GM04503 (cell line): ENCODE measurements at regions not wholly inside any gene's neighbourhood (a gene's known extent, or its start where the extent isn't known, plus 50 kb on each side); places are given as distances from the start of the nearest gene placed in this dataset.

Source experiments
- DNase-seq: peaks from one replicate; pipeline ENCODE4 v3.0.0-alpha.2; 2012; ENCODE audit warnings: low read depth

DNA sequence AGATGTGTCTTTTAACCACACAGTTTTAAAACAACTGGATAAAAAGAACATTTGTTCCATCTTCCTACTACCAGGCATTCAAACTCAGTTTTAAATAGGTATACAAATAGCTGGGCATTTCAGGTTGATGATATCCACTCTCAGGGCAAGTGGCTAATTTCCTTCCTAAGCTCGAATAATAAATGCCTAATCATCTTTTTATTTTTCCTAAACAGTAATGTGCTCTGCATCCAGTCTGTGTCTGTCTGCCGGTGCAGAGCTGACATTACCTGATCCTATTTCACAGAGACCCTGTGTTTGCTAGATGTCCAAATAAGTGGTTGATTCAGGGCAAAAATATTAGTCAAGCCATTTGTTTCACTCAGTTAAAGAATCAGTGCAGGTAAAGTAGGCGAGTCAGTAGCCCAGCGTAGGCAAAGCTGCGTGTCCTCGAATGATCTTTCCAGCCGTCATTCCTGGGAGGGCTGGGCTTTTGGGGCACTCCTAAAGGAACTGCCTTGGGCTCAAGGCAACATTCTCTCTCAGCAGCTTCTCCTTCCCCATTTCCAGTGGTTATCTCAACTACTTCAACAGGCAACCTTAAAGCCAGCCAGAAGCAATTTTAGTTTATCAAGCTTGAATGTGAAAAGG is 74.2 kb upstream of the BMP2 start:
- no peak for DNase-seq

DNA sequence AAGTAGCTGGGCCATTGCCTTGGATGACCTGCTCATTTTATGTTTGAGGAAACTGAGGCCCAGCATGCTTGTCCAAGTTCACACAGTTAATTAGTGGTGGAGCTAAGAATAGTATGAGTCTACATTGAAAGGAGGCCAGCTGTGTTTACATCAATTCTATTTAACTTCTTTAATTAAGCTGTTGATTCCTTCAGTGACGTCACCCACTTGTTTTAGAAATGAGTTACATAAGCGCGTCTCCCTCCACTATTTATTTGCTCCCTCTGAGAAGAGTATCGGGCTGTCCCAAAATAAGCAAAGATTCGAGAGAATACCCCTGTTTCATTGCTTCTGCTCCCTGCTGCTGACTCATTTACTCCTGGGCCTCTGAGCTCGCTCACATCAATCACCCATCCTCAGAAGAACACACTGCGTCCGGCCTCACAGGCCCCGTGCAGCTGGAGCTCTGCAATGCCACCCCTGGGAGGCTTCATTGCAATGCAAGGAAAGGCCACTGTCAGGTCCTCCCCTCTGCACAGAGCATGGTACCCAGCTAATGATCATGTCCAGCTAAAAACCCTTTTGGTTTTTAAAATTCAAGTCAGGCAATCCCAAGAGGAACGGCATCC is 74.8 kb upstream of the BMP2 start:
- no peak for DNase-seq

DNA sequence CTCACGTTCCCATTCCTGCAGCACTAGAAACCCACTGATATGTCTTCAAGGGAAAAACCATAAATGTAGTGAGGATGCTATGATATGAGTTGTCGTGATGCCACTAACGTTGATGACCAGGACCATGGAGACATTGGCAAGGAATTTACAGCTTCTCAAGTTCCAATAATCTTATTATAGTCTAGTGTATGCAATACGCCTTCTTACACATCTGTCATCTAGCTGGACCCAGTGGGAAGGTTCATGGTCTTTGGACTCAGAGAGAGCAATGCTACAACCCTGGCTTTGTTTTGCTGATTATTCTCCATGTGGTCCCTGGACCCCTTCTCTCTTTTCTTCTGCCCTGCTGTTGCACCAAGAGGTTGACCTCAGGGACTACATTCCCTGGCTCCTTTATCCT is 76.0 kb upstream of the BMP2 start:
- no peak for DNase-seq

DNA sequence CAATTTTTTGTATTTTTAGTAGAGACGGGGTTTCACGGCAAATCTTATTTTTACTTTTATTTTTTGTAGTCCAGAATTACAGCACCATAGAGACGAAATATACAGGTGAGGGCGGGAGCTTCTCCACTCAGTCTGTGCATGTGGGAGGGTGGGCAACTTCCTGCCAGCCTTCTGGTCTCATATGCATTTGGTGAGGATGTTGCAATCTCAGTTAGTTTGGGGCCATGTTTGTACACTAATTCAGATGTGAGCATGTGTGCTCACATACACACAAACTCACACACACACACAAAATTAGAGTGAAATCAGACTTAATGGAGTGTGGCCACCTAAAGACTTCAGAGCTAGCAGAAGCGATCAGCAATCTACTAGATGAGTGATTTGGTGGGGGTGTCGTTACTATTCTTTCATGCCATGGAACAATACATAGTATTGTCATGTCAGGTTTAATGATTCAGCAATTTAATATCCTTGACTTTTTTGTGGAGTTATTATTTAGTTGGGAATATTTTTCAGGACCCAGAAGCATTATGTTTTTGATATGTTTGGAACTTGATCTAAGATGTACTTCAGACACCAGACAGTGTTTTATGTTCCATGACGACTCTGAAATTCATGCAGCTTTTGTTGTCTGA is 78.0 kb upstream of the BMP2 start:
- no peak for DNase-seq

DNA sequence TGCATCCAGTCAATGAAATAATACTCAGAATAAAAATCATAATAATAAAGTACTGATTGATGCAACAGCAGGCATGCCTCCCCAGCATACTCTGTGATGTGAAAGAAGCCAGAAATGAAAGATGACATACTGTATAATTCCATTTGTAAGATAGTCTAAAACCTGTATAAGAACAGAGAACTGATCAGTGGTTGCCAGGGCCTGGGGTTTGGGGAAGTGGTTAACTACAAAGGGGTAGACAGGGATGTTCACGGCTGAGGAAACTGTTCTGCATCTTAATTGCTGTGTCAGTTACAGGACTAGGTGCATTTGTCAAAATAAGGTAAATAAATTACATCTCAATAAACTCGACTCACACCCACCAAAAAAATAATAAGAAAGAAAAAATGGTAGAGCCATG is 81.3 kb upstream of the BMP2 start:
- no peak for DNase-seq

DNA sequence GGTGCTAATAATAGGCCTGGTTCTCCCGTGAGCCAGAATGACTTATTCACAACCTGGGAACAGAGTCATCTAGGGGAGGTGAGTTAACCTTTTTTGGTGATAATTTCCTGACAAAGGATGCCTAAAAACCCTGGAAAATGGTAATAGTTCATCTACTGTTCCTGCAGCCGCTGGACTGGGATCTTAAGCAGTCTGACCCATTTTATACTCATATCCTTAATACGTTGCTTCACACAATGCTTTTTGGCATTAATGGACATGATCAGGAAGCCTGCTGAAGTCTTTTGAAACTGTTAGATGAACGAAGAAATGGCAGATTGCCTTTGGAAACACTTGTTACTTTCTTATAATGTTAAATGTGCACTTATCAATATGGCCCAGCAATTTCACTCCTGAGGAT is 81.9 kb upstream of the BMP2 start:
- DNase-seq, result no peak

DNA sequence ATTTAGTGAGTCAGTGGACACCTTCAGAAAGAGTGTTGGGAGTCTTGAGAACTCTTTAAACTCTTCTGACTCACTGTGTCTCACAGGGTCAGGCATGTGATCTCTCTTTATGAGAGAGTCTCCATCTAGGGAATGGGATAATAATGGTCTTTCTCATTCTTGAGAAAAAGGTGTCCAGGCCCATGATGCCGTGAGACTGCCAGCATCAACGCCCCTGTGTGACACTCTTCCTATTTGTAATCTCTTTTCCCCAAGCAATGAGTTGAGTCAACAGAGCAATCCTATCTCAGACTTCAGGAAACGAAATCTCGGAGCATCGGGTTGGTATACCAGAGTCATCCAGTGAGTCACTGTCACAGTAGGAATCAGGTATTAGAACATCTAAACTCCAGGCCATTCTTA is 82.3 kb upstream of the BMP2 start:
- DNase-seq, result no peak

DNA sequence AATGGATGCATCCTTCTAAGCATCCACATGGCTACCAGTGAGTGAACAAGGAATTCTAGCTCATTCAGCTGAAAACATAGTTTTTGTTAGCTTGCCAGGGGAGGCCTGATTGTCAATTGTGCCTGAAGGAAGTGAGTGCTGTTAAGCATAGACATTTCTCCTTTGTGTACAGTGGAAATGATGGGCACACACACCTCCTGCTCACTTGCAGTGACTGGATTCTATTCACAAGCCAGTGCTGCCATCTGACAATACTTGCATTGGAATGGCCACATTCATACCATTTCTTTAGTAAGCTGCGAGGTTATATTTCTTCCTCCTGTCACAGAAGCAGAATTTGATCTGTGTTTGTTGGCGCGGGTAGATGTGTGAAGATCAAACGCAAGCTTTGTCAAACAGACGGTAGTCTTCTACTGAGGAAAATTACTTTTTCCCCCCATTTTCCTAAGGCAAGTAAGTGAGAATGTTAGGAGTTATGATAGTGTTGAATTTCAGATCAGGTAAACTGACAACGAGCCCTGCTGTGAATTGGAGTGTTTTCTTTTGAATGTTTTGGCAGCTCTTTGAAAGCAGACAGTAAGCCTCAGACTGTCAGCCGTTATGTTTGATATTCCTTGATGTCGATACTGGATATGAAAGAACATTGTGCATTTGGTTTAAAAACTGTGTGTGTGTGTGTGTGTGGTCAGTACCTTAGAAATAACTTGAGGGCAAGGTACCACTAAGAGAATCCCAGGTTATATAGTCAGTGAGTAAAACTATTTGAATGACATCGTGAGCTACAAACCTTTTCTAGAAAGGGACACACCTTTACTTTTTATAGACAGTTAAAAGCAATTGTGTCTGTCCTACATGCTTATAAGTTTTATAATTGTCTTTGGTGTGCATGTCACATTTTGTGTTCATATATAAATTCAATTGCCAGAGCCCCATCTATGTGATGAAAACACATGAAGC is 84.2 kb upstream of the BMP2 start:
- DNase-seq, result no peak

DNA sequence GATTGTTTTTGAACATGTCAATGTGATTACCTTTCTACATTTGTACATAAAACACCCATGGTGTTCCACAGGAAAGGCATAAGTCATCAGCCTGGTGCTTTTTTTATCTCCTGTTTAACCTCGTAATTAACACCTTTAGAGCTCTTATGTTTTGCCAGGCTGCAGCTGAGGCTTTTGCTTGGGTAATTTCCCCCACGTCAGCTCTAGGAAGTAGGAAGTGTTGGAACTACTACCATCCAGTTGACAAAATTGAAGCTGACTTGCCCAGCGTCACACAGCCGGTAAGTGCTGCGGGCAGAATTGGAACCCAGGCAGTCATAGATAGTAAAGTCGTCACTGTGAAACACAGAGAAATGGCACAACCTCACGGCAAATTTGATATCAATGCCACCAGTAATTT is 86.6 kb upstream of the BMP2 start:
- DNase-seq, result no peak

DNA sequence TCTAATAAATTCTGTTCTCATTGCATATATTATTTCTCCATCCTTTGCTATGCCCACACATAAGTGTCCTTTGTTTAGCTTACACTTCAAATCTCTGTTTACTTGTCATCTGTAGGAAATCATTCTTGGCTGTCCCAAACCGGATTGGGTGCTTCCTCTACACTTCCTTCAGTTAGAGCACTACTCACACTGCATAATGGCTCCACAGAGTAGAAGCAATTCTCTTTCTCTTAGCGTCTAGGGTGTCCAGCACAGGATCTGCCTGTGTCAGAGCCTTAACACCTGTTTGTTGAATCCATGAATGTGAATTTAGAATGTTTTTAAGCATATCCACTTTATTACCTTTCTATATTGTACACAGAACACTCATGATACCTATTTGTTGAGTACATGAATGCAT is 87.0 kb upstream of the BMP2 start:
- DNase-seq, result no peak

DNA sequence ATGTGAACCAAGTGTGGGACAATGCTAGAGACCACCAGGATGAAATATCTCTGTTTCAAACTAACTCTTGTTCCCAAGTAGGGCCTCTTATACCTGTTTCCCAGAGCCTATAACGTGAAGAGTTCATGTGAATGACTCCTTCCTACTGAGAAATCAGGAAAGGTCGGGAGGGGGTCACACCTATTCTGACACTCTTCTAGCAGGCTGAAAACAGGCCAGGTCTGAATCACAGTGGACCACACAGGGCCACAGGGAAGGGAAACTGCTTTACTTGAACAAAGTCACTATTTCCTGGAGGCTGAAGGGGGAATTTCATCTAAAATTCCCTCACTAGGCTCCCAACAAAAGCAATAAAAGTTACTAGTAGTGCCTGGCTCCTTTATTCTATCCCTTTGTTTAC is 88.4 kb upstream of the BMP2 start:
- no peak for DNase-seq

DNA sequence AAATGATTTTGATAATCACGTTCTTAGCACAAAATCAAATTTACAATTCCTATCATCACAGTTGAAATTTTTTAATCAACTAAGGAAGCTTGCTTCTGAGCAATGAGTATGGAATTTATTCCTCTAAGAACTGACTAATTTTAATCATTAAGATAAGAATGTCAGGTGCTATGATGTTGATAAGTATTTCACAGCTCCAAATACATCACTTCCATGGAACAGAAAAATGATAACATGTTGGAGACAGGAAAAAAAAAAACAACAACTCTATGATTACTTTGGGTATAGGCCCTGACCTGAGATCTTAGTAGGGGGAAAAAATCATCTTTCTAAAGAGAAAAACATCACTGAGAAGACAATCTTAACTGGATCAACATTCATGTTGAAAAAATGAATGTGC is 89.4 kb upstream of the BMP2 start:
- DNase-seq, result no peak

DNA sequence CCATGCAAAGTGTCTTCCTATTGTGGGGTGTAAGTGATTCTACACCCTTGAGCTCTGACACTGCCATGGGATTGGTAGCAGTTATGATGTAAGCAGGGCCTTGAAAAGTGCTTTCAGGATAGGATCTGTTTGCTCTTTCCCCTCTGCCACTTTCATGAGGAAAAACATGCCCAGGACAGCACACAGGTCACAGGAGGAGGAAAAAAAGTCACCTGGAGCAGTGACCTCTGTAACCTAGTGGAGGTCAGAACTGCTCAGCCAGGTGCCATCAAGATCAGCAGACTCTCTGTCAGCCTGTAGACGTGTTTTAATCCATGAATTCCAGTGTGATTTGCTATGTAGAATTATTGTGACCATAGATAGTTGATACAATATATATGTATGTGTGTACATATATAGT is 92.7 kb upstream of the BMP2 start:
- no peak for DNase-seq

DNA sequence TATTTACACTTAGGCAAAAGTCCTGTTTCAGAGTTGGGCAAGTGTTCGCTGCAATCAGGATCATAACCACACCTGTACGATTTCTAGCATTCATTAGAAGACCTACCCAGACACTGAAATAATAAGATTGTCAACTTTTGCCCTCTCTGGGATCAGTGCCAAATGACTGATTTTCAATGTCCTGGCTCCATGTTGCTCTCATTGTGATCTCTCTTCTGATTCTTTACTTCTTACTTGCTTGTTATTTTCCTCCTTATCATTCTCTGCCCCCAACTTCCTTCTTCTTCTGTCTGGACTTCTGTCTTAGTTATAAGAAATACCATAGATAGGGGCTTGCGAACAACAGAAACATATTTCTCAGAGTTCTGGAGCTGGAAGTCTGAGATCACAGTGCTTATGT is 94.4 kb upstream of the BMP2 start:
- no peak for DNase-seq

DNA sequence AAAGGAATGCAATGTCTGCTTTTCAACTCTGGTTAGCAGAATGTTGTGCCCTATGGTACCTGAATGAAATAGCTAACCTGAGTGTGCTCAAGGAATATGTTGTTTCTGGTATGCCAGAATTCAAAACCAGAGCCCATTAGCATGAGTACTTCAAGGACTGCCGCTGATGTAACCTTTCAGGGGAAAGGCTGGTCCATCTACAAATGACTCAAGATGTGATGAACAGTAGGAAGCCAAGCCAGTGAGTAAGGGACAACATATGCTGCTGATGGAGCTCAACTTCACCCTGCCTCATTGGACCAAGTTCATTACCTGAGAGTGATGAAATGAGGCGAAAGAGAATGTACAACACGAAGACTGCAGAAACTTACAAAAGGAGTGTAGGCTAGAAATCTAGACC is 95.7 kb upstream of the BMP2 start:
- DNase-seq, result no peak

DNA sequence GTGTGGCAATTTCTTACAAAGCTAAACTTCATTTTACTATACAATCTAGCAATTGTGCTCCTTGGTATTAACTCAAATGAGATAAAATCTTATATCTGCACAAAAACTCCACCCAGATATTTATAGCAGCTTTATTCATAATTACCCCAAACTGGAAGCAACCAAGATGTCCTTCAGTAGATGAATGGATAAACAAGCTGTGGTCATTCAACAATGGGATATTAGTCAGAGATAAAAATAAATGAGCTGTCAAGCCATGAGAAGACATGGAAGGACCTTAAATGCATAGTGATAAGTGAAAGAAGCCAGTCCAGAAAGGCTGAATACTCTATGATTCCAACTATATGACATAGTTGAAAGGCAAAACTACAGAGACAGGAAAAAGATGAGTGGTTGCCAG is 98.9 kb upstream of the BMP2 start:
- no peak for DNase-seq

DNA sequence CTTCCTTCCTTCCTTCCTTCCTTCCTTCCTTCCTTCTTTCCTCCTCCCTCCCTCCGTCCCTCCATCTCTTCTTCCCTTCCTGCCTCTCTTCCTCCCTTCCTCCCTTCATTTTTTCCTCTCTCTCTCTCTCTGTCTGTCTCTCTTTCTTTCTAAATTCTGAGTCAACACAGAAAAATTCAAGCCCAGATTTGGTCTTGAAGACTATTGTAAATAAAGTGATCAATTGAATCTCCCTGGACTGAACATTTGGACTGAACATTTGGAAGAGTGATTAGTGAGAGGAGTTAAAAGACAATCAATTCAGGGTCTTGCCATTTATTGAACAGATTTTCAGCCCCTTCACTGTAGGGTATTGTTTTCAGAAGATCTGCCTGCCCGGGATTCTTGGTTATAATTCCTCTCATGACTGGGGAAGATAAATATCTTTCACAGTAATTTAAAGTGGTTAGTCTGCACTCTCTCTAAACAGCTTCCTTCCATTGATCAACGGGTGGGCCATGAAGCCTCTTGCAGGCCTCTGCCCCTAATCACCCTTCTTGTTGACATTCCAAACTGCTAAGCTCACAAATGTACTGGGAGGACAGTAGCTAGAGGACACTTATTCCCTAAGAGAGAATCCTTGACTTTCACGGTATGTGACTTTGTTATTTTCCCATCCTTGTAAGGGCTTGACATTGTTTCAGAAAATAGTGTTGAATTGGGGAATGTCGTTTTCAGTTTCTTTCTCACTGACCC is 101.7 kb upstream of the BMP2 start:
- no peak for DNase-seq

DNA sequence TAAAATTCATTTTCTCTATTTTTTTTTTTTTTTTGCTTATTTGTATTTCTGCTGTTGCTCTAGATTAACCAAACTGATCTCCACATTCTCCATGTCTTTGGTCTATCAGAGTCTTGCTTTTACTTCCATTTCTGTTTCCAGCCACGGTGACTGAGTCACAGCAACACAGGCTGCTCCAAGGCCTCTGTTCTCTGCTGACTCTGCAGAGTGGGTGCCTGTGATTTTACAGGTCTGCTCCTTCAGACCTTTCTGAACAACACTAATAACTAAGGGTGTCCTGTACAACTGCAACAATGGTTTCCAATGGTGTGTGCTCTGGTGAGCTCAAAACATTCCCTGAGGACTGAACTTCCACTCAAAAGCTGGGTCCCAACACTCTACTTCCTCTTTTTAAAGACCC is 102.3 kb upstream of the BMP2 start:
- no peak for DNase-seq

DNA sequence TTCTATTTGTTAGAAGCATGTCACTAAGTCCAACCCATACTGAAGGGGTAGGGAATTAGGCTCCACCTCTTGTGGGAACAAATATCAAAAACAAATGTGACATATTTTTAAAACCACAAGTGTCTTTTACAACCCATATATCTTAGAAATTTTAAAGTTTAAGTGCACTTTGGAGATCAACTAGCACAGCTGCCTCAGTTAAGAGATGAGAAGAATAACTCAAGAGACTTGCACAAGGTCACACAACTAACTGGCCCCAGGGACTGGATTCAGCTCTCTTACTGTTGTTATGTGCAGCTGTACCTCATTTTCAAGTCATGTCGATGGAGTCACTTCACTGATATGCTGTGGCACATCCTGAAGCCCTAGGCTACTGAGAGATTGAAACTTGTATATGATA is 102.9 kb upstream of the BMP2 start:
- DNase-seq, result no peak

DNA sequence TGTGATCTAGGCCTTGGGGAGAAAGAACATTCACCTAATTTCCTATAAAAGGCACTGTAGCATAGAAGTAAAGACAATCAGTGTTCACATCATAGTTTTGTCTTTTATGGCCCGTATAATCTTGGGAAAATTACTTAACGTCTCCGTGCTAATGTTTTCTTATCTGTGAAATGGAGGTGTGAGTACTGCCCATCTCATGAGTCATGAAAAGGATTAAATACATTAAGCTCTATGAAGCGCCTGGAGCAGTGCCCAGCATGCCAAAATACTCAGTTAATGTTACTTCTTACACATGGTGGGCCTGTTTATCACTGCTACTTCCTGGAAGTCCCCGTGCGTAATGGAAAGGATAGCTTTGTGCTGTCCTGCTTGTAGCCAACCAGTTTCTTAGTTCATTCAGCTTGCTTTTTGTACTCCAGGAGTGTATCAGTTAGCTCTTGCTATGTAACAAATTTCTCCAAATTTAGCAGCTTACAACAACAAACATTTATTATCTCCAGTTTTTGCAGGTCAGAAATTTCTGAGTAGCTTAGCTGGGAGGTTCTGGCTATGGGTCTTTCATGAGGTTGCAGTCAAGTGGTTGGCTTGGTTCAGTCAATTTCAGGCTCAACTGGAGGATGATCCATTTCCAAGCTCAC is 103.6 kb upstream of the BMP2 start:
- DNase-seq, result no peak

DNA sequence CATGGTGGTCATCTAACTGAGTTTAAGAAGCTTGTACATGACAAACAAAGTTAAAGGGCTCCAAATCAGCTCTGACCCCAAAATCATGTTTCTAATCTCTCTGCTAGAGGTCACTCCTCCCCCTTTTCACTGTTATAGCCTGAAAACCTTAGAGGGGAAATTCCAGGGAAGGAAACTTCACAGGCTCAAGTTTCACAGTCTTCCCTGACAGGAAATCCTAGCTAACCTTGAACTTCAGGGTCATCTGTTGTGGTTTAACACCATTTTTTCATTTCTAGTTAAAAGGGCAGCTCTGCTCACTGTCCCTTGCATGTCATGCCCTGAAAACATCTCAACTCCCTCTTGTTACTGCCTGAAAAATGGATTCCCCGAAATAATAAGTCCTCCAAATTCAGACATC is 104.4 kb upstream of the BMP2 start:
- DNase-seq, result no peak

DNA sequence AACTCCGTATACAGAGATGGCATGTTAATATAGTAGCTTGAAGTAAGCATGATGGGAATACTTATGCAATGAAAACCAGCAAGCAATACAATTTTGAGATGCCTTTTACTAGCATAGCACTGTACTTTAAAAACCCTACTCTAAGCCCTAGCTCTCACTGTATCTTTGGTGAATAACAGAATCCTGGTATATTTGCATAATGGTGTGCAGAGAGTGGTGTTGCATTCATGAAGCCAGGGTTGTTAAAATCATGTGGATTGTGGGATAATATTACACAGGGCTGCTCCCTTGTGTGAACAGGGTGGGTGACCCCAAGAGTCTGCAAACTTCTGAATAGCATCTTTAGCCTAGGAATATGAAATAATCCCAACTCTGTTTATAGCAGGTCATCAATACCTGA is 105.2 kb upstream of the BMP2 start:
- no peak for DNase-seq
